ENCODE measurements at regions not wholly inside any gene's neighbourhood (a gene's known extent, or its start where the extent isn't known, plus 50 kb on each side); places are given as distances from the start of the nearest gene placed in this dataset.

DNA sequence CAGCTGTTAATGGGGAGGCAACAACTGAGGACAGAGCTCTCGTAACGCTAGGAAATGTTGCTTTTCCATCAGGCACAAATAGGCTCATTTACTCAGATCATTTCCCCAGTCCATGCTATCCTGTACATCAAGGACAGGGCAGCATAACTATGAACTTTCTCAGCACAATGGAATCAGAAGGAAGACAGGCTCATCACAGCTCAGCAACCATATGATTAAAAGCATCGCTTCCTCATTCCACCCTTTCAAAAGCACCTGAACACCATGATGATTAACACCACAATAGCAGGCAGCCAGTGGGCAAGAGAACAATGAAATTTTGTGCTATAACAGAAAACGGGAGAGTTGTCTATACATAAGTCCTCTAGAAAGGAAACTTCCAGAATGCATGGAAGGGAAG is 297.8 kb downstream of the ZNF674 start:
- TF ChIP-seq POLR2AphosphoS5 (IDR thresholded peaks at IDR 0.05) (no peak), CTCF (IDR thresholded peaks at IDR 0.05) (no peak), EP300 (IDR thresholded peaks at IDR 0.05) (no peak)
